ENCODE measurements at regions not wholly inside any gene's neighbourhood (a gene's known extent, or its start where the extent isn't known, plus 50 kb on each side); places are given as distances from the start of the nearest gene placed in this dataset.
"Not testable (repeated sequence)": the region's sequence is repeated elsewhere in the genome, so short reads cannot be mapped to it uniquely, and the experiment has no call there.

GRCh38 chr2:17362956-17363355, 155.3 kb downstream of the RAD51AP2 start:
- DNase-seq, result no peak

- no peak for DNase-seq
Observed at GRCh38 chr2:17355608-17356329, 162.5 kb downstream of the RAD51AP2 start.

DNA sequence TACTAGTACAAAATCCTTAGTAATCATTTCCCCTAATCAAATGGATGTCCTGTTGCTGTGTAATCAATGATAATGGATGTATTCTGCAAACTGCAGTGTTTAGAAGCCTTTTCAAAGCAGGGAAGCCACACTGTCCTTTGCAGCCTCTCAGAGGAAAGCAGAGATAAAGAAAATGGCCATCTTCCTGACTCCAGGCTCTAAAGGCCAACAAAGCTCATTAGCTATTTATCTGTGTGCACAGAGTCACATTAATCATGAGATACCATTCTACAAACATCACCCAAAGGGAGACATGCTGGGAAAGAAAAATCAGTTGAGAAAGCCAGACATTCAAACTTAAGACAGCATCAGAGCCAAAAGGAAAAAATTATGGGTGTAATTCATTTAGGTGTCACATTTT, 165.0 kb downstream of the RAD51AP2 start:
- no peak for DNase-seq

GRCh38 chr2:17342692-17343091, 175.5 kb downstream of the RAD51AP2 start:
- DNase-seq, result not testable (repeated sequence)

DNA sequence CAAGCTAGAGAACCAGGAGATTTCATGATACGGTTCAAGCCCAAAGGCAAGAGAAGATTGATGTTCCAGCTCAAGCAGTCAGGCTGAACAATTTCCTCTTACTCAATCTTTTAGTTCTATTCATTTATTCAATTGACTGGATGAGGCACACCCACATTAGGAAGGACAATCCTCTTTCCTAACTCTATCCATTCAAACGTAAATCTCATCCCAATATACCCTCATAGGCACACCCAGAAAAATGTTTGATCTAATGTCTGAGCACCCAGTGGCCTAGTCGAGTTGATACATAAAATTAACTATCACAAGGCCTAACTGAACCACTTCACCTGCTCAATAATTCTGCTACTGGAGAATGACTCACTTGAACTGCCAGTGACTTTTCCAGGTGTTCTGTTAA, 180.7 kb downstream of the RAD51AP2 start:
- no peak for DNase-seq

GRCh38 chr2:17336458-17336857, 181.8 kb downstream of the RAD51AP2 start:
- no peak for DNase-seq

DNA sequence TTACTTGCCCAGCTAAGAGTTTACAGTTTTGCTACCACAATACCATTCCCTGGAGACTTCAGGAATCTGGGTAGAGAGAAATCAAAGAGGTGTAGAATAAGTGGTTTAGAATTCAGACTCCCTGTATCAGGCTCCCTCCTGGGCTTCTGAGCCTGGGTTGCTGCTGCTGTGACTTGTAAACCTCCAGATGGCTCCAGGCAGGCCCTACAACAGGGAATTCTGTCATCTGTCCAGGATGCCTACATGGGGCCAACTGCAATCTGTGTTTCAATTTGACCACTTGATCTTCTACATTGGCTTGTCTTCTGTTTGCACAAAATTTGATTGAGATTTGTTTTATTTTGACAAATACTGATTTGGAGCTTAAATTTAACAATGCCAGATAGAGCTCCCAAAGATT, 183.9 kb downstream of the RAD51AP2 start:
- no peak for DNase-seq

- no peak for DNase-seq
Observed at GRCh38 chr2:17331636-17332035, 186.6 kb downstream of the RAD51AP2 start.

GRCh38 chr2:17328161-17328560, 190.1 kb downstream of the RAD51AP2 start:
- DNase-seq, result no peak

- DNase-seq, result no peak
Observed at GRCh38 chr2:17327649-17328048, 190.6 kb downstream of the RAD51AP2 start.

GRCh38 chr2:17326717-17327116, 191.5 kb downstream of the RAD51AP2 start:
- no peak for DNase-seq

- DNase-seq, result no peak
Observed at GRCh38 chr2:17323697-17324096, 194.5 kb downstream of the RAD51AP2 start.

DNA sequence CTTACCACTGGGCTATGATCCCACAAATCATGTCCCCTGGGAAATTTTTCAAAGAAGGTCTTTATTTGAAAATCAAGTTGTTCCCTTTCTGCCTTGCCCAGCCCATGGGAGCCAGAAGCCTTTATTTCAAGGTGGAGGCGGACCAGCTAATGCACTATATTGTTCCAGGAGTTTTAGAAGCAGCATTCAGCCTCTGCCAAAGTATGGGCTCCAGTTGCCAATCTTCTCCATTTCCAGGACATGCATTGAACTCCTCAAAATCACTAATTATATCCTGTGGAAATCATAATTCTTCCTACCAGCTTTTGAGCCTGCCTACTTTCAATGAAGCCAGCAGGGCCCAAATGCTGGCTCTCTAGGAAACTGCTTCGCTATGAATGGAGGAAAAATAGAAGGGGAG, 195.8 kb downstream of the RAD51AP2 start:
- DNase-seq, result no peak

DNA sequence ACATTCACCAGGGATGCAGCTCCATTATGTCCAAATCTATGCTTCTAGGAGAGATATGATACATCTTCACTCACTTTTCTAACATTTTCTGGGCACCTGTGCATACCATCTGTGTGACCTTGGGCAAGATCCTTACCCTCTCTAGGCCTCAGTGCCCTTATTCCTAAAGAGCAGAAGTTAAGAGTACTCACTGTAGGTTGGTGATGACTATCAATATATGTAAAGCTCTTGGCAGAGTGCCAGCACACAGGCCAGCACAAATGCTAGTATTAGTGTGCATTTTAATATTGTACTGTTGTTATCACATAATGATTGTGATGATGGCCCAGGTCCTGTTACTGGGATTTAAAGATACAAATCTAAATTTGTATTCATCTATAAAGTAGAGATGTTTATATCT, 199.2 kb downstream of the RAD51AP2 start:
- no peak for DNase-seq

DNA sequence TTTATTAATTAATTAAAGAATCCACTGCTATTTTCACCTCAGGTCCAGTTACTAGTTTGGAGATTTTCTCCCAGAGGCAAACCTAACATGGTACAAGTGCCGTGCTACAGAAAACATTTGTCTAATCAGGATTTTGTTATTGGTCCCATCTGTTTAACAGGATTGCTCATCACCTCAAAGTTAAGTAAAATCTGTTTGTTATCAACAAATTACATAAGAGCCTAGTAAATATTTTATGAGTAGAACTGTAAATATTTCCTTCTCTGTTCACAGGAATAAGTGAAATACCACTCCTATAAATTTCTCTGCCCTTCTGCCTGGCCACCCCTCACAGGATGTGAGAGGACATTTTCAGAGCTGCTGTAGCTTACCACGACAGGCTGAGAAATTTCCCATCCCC, 200.2 kb downstream of the RAD51AP2 start:
- no peak for DNase-seq

- no peak for DNase-seq
Observed at GRCh38 chr2:17317439-17317976, 200.7 kb downstream of the RAD51AP2 start.

DNA sequence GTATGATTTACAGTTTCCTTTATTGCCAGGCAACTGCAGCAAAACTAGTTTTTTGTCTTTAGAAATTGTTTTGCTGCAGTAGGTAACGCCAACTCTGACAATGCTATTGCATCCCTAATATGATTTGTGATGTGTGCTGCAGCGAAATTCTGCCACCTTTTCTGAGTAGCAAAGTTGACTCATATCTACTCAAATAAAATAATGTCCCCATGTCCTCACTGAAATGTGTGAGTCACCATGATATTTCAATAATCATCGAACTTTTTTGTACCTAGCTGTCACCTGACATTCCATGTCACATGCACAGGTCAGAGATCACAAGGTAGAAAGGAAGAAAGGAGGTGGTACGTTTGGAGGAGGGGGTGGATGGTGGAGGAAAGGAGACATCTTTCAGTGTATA, 205.0 kb downstream of the RAD51AP2 start:
- DNase-seq, result no peak

DNA sequence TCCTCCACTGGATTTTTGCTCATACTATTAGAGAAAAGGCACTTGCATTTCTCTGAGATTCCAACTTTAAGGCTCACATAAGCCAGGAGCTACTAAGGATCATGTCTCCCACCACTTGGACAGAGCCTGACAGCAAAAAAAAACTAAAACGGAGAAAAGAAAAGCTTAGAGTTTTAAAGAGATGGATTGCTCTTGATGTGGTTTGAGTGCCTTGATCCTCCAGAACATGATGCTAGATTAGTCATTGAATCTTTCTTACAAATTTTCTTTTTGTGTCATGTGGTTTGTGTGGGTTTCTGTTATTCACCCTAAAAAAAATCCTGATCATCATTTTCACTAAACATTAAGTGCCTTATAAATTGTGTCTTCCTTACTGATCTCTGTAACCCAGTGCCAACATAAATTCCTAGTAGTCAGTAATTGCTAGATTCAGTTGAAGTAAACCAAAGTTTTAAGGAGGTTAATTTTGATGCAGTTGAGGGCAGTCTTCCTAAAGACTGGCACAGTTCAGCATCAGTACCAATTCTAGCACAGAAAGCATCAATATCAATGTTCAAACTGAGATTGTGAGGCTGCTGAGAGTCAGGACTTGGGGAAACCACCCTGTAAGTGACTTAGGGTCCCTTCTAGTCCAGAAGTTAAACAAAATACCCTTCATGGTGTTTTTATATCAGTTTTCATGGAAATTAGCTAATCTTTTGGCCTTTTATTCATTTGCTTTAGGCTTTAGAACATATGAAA, 206.3 kb downstream of the RAD51AP2 start:
- DNase-seq, result no peak

DNA sequence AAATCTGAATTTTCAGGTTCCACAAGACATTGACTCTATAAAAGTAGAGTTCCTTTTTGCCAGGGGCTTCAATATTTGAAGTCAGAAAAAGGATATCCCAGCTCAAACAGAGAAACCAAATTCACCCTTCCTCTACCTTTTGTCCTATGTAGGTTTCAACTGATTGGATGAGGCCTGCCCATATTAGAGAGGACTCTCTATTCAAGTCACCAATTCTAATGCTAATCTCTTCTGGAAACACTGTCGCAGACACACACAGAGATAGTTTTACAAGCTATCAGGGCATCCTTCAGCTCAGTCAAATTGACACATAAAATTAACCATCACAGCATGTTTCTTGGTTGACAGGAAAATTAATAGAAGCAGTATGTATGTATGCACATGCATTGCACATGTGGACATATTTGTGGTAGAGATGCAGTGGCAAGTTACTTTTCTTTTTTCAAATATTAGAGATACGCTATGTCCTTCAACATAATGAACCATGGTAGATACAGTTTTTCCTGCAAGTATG, 207.1 kb downstream of the RAD51AP2 start:
- DNase-seq, result no peak

DNA sequence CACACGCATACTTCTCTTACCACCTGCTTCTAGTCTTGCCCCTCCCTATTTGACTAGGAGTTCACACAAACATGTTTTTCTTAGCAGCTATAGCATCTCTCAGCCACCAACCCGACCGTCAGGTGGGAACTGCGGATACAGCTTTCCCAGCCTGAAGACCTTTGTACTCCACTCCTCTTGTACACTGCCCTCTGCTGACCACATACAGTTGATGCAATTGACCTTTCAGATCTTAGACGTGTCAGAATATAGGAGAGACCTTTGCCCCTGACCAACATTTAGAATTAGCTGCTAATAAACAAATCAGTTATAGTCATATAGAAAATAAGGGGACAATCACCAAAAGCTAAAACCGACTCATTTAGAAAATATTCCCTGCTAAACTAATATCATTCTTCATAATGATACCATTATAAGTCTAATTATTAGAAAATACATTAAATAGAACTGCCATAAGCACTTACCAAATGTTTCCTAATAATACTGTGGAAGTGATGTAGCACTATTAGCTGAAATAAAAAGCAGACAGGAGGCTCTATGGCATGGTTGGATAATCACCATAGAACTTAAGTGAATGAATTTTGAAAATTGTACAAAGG, 208.4 kb downstream of the RAD51AP2 start:
- peak; percentile 64 to 81 (median 68) for DNase-seq

GRCh38 chr2:17309181-17309580, 209.1 kb downstream of the RAD51AP2 start:
- DNase-seq, result no peak

DNA sequence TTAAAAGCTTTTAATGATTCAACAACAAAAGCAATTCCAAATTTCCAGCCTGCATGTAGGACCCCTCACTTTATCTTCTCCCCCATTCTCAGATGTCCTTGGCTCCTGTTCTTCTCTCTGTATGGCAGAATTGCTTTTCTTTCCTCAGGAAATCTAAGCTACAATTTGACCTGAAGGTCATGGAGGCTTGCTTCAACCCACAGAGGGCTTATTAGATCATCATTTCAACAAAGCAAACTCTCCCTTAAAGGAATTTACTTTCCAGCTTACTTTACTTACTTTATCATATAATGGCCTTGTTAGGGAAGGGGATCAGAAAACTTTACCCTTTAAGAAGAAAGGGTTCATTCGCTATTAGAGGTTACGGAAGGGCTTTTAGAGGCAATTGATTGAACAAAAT, 211.5 kb downstream of the RAD51AP2 start:
- no peak for DNase-seq

DNA sequence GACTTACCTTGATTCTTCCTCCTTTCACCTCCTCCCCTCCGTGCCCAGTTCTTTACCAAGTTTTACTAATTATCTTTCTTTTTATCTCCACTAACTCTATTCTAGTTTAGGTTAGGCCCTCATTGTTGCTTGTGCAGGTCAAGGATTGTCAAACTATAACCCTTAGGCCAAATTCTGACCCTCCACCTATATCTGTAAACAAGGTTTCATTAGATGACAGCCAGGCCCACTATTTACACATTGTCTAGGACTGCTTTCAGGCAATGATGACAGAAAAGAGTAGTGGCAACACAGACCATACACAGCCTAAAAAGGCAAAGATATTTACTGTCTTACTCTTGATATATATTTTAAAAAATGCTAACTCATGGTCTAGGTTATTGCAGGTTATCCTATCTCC, 212.0 kb downstream of the RAD51AP2 start:
- no peak for DNase-seq

All from suppressor macrophage (primary cell).